A549 (cell line): ENCODE measurements at regions not wholly inside any gene's neighbourhood (a gene's known extent, or its start where the extent isn't known, plus 50 kb on each side); places are given as distances from the start of the nearest gene placed in this dataset.

Source experiments
- CHD2 ChIP-seq: fragments of 150-350 bp; IDR thresholded peaks from 2 replicates; pipeline ENCODE4 v1.6.1; 2014; ENCODE audit warnings: low read length; ENCODE audit not compliant: partially characterized antibody
- CTCF ChIP-seq: fragments of >200 bp; sonication (Bioruptor Twin); formaldehyde crosslinking; IDR thresholded peaks from 3 replicates; pipeline ENCODE4 v1.5.1; 2016
- POLR2A ChIP-seq: IDR thresholded peaks from 2 replicates; pipeline ENCODE4 v1.6.1; 2012; ENCODE audit warnings: mild to moderate bottlenecking, low read length

GRCh38 chr4:107359208-107359607, 323.1 kb upstream of the DKK2 start:
- TF ChIP-seq POLR2A (no peak), CTCF (no peak), CHD2 (no peak)
